Upper lobe of left lung (tissue), 4 donors: ENCODE measurements at regions not wholly inside any gene's neighbourhood (a gene's known extent, or its start where the extent isn't known, plus 50 kb on each side); places are given as distances from the start of the nearest gene placed in this dataset.

Experiments used
- CTCF ChIP-seq, 6 experiments: fragments of 450-650 bp in 4 of 6; fragments of 200-600 bp in 2 of 6; sonication (generic) in 2 of 6; IDR thresholded peaks; one replicate each; pipeline ENCODE4 v1.5.1; 2016 to 2019; ENCODE audit warnings: antibody characterized with exemption in 6 of 6
- EP300 ChIP-seq, 4 donors: sonication (generic); formaldehyde crosslinking; IDR thresholded peaks; one replicate each; pipeline ENCODE4 v1.5.1; 2017; ENCODE audit warnings: antibody characterized with exemption in 4 of 4, control low read depth in 2 of 4
- POLR2A ChIP-seq, 4 donors: fragments of 450-650 bp; IDR thresholded peaks; one replicate each; pipeline ENCODE4 v1.5.1; 2016 to 2017; ENCODE audit warnings: antibody characterized with exemption in 4 of 4, mild to moderate bottlenecking in 2 of 4

DNA sequence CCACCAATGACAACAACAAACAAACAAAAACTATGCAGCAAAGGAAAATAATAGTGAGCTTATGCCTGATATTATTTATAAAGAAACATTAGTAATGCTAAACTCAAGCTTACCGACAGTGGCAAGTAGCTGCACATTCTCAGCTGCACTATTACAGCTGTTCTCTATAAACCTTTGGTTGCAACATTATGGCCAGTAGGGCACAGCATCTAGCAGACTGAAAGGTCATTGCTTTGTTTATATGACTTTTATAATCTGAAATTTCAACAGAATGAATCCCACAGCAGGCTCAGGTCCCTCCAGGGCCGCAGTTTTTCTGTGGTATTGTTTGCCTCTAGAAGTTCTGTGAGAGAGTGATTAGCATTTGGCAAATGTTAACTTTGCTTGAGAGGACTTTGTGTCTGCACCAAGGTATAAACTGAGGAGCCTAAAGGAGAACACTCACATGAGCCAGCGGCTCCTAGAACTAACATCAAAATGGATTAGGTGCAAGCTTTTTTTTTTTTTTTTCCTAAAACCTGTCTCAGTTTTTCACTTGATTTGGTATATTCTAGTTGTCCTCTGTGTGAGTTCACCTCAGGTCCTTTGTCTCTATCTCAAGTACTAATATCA is 58.3 kb downstream of the IZUMO3 start:
- TF ChIP-seq EP300 (IDR thresholded peaks at IDR 0.05) (no peak), POLR2A (IDR thresholded peaks at IDR 0.05) (no peak), CTCF (IDR thresholded peaks at IDR 0.05) (no peak)
